T47D (cell line): ENCODE measurements at regions not wholly inside any gene's neighbourhood (a gene's known extent, or its start where the extent isn't known, plus 50 kb on each side); places are given as distances from the start of the nearest gene placed in this dataset.

Experiments
- DNase-seq, 2 experiments: peaks; one replicate each; pipeline versions ENCODE4 v3.0.0 to v3.0.0-alpha.2; 2011 to 2012; ENCODE audit warnings: low read depth in 1 of 2, low spot score in 1 of 2
- JUND ChIP-seq: IDR thresholded peaks from 2 replicates; pipeline ENCODE4 v1.6.1; 2012; ENCODE audit warnings: low read depth
- in situ Hi-C: cut with HindIII; loops from 2 replicates; pipeline ENCODE4 v1.10.0; 2016; ENCODE audit warnings: low sequenced_read_pairs, low pct_unique_long_range_greater_than_20kb

DNA sequence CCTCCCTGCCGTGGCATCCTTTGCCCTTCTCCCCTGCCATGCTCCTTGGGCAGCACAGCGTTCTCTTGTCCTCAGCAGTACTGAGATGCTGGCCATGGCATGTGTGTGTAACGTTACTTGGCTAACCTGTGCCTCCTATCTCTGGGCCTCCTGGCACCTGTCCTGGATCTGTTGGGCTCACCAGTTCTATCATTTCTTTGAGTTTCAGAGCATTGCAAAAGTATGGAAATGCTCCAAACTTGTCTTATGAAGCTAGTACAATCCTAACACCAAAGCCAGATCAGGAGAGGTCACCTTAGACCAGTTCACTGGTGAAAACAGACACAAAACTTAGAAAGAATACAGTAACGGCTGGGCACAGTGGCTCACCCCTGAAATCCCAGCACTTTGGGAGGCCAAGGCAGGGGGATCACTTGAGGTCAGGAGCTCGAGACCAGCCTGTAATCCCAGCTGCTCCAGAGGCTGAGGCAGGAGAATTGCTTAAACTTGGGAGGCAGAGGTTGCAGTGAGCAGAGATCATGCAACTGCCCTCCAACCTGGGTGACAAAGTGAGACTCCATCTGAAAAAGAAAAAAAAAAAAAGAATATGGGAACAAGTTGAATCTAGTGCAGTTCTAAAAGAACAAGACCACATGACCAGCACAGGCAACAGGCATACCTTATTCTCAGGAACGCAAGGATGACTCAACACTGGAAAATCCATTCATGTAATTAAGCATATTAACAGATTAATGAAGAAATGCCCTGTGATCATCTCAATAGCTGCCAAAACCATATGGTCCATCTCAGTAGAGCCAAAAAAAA is 62.4 kb upstream of the TRPM1 start:
- TF ChIP-seq JUND: no peak
- DNase-seq: no peak
- in situ Hi-C loops: no loop called here

DNA sequence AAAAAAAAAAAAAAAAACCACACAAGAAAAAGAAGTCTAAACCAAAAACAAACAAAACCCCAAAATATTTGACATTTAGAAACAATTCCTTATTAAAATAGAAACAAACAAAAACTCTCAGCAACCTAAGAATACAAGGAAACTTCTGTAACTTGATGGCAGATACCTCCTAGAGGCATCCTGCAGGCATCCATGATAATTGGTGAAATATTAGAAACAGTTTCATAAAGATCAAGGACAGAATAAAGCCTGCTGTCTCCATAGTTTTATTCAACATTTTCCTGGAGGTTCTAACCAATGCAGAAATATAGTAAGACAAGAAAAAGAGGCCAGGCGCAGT is 63.0 kb upstream of the TRPM1 start:
- in situ Hi-C loops: no loop called here
- no peak for TF ChIP-seq JUND
- no peak for DNase-seq

DNA sequence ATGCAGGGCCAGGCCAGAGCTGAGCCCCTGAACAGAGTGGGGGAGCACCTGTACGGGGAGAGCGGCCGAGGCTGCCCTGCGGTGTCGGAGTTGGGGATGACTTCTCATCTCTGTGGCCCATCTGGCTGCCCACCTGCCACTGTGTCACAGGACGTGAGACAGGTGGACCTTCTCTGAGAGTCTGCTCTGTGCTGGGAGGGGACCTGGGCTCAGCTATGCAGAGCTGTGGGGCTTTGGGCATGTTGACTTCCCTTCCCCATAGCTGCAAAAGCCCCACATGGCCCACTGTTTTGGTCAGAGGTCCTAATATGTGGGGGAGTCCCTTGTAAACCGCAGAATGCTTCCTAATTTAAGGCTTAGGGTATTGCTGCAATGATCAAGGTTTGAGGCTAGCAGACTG is 68.0 kb upstream of the TRPM1 start:
- no peak for DNase-seq
- in situ Hi-C loops: no loop called here
- no peak for TF ChIP-seq JUND

DNA sequence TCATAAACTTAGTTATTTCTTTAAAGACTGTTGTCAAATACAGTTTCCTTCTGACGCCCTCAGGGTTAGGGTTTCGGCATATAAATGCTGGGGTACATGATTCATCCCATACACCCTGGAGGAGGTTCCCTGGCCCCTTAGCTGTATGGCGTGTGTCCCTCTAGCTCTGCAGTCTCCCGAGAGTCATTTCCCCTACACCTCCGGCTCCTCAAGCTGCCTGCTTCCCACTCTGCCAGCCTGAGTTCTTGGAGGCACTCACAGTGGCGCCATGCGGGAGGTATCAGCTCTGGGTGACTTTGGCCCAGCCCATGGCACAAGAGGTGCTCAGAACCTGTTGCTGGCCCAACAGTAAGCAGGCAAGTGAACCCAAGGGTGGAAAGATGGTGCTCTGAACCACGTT is 70.2 kb upstream of the TRPM1 start:
- no peak for DNase-seq
- no peak for TF ChIP-seq JUND
- in situ Hi-C loops: no loop called here

DNA sequence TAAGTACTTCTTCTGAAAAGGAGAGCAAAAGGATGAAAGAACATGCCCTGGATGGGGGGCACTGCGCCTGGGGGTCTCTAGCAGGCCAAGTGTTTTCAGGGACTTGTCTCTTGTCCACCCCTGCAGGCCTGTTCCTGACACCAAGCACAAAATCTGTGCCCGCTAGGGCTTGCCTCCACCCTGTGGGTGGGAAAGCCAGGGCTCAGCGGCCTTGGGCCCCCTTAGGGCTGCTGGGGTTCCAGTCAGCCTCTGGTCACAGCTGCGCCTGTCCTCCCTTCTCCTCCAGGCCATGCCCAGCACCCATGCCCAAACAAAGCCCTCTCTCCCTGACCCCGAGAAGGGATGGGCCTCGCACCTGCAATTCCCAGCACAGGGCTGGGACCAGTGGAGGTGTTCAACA is 71.1 kb upstream of the TRPM1 start:
- in situ Hi-C loops: no loop called here
- TF ChIP-seq JUND: no peak
- DNase-seq: no peak

DNA sequence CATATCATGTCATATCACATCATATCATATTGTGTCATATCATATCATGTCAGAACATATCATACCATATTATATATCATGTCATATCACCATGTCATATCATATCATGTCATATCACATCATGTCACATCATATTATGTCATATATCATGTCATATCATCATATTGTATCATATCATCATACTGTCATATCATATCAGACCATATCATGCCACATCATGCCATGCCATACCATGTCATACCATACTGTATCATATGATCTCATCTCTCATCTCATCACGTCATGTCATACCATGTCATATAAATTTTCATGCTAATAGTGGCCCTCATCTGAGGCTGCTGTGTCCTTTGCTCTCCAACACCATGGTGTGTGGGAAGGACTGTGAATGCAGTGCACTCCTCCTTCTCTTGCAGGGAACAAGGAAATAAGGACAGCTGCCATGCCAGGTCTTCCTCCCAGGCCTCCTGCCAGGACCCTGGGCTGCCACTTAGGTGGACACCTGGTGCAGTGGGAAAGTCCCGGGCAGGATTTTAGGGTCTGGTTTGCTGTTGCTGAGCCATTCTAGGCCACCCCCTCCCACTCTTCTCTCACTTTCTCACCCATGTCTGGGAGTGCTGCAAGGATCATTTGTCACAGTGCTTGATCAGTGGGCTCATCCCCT is 72.4 kb upstream of the TRPM1 start:
- no peak for DNase-seq
- no peak for TF ChIP-seq JUND
- in situ Hi-C loops: no loop called here

DNA sequence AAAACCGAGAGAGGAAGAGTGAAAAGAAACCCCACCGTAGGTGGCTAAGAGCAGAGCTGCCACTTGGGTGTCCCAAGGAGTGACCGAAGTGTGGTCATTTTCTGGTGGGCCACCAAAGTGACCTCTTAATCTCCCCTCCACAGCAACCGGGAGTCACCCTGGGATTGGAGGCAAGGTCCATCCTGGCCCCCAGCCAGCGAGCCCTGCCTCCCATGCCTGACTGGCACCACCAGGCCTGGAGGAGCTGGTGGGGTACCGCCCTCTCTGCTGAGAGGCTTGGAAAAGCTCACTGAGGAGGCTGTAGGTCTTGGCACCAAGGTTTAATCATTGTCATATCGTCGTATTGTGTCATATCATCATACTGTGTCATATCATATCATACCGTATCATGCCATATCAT is 74.0 kb upstream of the TRPM1 start:
- in situ Hi-C loops: no loop called here

DNA sequence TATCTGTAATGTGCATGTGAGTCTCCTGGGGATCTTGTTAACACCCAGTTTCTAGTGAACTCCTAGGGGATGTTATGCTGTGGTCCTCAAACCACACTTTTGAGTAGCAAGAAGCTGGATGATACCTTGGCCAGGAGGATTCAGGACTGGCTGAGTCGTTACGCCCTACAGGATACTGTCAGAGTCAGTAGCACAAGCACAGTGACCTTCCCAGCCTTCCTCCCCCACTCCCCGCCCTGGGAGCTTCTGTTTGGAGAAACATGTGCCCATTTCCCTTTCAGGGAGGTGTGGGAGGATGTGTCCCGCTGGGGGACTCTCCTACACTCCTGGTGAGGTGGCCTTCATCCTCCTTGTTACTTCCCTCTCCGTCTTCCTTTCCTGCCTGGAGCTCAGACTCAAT is 76.4 kb upstream of the TRPM1 start:
- in situ Hi-C loops: no loop called here
- DNase-seq: no peak
- no peak for TF ChIP-seq JUND

More for the DNA sequence above, 74.0 kb upstream of the TRPM1 start:
- DNase-seq: no peak
- TF ChIP-seq JUND: no peak

DNA sequence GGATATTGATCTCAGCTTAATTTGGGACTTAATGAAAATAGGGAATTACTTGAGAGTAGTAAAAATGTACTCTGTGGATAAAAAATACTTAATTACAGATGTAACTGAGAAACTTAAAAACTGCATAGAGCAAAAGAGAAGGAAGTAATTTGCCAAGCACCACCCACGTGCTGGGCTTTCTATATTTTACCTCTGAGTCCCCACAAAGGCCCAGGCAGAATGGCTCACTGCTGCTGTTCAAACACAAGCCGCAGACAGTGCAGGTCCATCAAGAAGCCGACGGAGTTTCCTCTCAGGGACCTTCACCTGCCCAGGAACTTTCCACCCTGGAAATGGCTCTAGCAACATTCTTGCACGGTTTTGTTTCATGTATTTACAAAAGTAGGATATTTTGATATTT is 77.2 kb upstream of the TRPM1 start:
- TF ChIP-seq JUND: no peak
- in situ Hi-C loops: no loop called here
- DNase-seq: no peak

DNA sequence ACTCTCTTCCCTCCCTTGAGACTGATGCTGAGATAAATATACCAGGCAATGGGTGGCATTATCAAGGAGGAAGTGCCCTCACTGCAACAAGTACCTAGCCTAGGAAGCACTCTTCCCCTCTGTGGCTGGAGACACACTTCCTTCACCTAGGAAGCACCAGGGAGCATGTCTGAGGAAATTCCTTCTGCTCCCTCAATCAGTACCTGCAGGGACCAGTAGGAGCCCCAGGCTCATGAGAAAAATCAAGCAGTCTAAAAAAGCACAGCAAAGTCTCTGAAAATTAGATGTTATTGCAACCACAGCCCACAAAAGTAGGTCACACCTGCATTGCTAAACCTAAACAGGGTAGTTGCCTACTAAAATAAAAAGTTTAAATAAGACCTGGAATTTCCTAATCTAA is 78.2 kb upstream of the TRPM1 start:
- in situ Hi-C loops: no loop called here
- no peak for DNase-seq
- TF ChIP-seq JUND: no peak

DNA sequence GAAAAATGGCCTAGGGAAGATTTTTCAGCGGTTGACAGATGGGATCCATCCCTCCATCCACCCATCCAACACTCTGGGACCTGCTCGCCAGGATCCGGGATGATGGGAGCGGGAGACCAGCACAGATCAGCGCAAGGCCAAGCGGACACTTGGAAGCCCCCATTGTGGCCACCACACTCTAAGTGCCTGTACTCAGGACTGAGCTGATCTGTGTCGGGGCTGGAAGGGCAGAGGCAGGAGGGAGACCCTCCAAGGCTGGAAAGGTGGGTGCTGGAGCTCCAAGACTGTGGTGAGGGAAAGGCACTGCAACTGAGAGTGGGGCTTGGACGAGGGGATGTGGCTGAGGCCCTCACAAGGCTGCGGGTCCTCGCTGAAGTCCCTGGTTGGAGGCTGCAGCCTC is 91.8 kb upstream of the TRPM1 start:
- DNase-seq: no peak
- no peak for TF ChIP-seq JUND
- in situ Hi-C loops: no loop called here

DNA sequence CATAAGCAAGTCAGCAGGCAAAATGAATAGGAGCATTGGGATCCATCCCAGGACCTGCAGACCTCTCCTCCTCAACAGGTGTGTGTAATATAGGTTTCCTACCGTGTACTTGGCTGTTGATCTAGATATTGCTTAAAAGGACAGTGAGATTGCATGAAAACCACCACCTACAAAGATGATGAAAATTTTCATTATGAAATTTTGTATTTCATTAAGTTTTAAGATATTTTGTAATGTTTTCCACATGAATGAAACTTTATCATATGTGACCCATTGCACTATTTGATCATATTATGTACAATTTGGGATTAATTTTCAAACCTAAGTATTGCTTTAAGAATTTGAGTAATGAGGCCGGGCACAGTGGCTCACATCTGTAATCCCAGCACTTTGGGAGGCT is 94.3 kb upstream of the TRPM1 start:
- no peak for DNase-seq
- no peak for TF ChIP-seq JUND
- in situ Hi-C loops: no loop called here

DNA sequence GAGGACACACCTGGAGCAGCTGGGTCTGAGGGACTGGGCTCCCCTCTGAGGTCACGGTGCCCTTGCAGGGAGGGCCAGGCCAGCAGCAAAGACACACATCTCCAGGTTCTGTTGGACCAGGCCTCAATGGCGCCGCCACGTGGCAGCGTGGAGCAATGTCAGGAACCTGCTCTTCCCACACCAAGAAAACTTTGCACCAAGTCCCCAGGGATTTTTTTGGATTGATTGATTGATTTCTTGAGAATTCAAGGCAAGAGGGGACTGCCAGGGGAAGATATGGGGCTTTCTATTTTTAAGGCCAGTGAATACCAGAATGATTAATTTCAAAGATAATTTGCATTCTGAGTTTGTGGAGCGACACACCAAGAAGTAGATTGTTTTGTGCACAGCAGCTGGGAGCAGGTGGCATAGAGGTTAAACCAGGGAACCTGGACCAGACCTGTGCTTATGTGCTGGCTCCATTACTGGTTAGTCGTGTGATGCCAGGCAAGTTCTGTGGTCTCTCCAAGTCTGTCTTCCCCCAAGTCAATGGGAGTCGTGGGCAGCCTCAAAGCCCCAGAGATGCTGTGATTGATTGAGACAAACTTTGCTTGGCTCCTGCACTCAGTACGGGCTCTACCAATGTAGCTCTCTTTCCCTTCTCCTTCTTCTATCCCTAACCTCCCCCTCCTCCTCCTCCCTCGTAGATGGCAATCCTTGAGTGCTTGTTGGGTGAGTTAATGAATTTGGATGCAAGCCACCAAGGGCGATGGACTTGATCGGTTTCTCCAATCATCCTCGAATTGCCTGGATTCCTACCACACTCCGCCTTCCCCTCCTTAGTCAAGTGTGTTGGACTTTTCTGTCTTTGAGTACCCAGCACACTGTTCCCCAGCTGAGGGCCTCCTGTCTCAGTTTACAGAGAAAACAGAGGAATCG is 96.2 kb upstream of the TRPM1 start:
- DNase-seq: peak in 1 of 2 experiments; percentile 31
- in situ Hi-C loops: no loop called here
- TF ChIP-seq JUND: no peak
